ENCODE measurements at regions not wholly inside any gene's neighbourhood (a gene's known extent, or its start where the extent isn't known, plus 50 kb on each side); places are given as distances from the start of the nearest gene placed in this dataset.

- H4K20me1 ChIP-seq (ENCODE audit: control insufficient read depth, extremely low read depth, insufficient read depth, low read length) = no peaks in the 10 kb centered on the region
- TF ChIP-seq, protein P1, sequence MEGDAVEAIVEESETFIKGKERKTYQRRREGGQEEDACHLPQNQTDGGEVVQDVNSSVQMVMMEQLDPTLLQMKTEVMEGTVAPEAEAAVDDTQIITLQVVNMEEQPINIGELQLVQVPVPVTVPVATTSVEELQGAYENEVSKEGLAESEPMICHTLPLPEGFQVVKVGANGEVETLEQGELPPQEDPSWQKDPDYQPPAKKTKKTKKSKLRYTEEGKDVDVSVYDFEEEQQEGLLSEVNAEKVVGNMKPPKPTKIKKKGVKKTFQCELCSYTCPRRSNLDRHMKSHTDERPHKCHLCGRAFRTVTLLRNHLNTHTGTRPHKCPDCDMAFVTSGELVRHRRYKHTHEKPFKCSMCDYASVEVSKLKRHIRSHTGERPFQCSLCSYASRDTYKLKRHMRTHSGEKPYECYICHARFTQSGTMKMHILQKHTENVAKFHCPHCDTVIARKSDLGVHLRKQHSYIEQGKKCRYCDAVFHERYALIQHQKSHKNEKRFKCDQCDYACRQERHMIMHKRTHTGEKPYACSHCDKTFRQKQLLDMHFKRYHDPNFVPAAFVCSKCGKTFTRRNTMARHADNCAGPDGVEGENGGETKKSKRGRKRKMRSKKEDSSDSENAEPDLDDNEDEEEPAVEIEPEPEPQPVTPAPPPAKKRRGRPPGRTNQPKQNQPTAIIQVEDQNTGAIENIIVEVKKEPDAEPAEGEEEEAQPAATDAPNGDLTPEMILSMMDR (optimal IDR thresholded peaks at IDR 0.05 in 1 of 3, IDR thresholded peaks at IDR 0.05 in 1 of 3, conservative IDR thresholded peaks at IDR 0.05 in 1 of 3; ENCODE audit: extremely low read depth in 1 of 3, insufficient read depth in 2 of 3, low read length in 3 of 3) = no peak
- no peaks in the 10 kb centered on the region for H3K27me3 ChIP-seq (ENCODE audit: control insufficient read depth, extremely low read depth, insufficient read depth, low read length)
- H3K9me1 ChIP-seq (ENCODE audit: control insufficient read depth, extremely low read depth, insufficient read depth, low read length) = no peaks in the 10 kb centered on the region
- H3K9ac ChIP-seq (ENCODE audit: control insufficient read depth, extremely low read depth, insufficient read depth, low read length) = no peak overlapping the region
- no peak overlapping the region for H3K4me3 ChIP-seq (ENCODE audit: control insufficient read depth in 2 of 3, extremely low read depth in 1 of 3, insufficient read depth in 2 of 3, low read depth in 1 of 3, low read length in 3 of 3)
- FAIRE-seq = peak; percentile 67
- H3K4me1 ChIP-seq (ENCODE audit: control insufficient read depth, extremely low read depth, insufficient read depth, low read length) = peaks cover 25% of the 10 kb centered on the region
- H3K27ac ChIP-seq (ENCODE audit: control insufficient read depth, insufficient read depth, low read length) = no peak overlapping the region
- no peaks in the 10 kb centered on the region for H3K9me3 ChIP-seq (ENCODE audit: control insufficient read depth, low read depth, low read length)
- H2AFZ ChIP-seq (ENCODE audit: control insufficient read depth, low read length) = no peak overlapping the region
- DNase-seq (ENCODE audit: low read depth, low spot score) = no peak
- H3K79me2 ChIP-seq (ENCODE audit: control insufficient read depth, insufficient read depth, low read length) = no peaks in the 10 kb centered on the region
- no peaks in the 10 kb centered on the region for H3K36me3 ChIP-seq (ENCODE audit: control insufficient read depth in 2 of 2, extremely low read depth in 1 of 2, insufficient read depth in 2 of 2, low read length in 2 of 2)
- dilution Hi-C loops (cut with MboI; ENCODE audit: extremely low pct_ligation_motif_present, low sequenced_read_pairs) = no loop called here
- no peak overlapping the region for H3K4me2 ChIP-seq (ENCODE audit: control insufficient read depth, extremely low read depth, insufficient read depth, low read depth, low read length)
Measured at GRCh38 chr22:27514601-27515523, 286.7 kb downstream of the MN1 start.

DNA sequence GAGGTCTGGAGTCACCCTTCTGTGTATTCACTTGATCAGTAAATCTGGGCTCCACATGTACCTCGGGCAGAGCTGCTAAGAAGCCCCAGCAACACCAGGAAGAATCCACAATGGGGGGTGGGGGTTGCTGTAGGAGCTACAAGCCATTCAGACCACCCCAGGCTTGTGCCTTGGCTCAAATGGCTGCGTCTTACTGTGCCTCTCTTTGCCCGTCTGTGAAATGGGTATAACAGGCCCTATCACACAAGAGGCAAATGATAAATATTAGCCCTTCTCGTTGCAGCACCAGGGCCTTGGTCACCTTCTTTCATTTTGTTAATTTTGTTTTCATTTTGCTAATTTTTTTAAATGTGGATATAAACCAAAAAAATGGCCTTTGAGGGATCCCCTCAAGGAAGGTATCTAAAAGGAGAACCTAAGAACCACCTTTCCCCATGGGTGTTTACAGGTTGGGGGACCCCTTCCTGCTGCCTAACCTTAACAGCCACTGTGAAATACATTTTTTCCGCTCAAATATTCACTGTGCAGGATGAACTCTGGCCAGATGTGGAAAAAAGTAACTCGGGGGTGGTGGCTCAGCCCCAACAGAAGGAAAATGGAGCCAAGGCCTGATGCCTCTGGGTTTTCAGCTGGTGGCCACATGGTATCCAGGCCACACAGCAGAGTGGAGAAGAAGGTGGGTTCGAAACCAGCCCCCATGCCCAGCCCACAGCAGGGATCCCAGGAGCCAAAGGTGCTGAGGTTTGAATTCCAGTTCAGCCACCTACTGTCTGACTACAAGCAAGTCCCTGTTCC lies 284.0 kb downstream of the MN1 start:
- H2AFZ ChIP-seq (ENCODE audit: control insufficient read depth, low read length) = no peak overlapping the region
- dilution Hi-C loops (cut with MboI; ENCODE audit: extremely low pct_ligation_motif_present, low sequenced_read_pairs) = no loop called here
- no peaks in the 10 kb centered on the region for H3K9me1 ChIP-seq (ENCODE audit: control insufficient read depth, extremely low read depth, insufficient read depth, low read length)
- no peaks in the 10 kb centered on the region for H3K9me3 ChIP-seq (ENCODE audit: control insufficient read depth, low read depth, low read length)
- no peaks in the 10 kb centered on the region for H3K36me3 ChIP-seq (ENCODE audit: control insufficient read depth in 2 of 2, extremely low read depth in 1 of 2, insufficient read depth in 2 of 2, low read length in 2 of 2)
- H3K4me2 ChIP-seq (ENCODE audit: control insufficient read depth, extremely low read depth, insufficient read depth, low read depth, low read length) = no peak overlapping the region
- TF ChIP-seq EZH2 (IDR thresholded peaks at IDR 0.05; ENCODE audit: low read length) = no peak
- TF ChIP-seq, protein P1 (optimal IDR thresholded peaks at IDR 0.05 in 1 of 3, IDR thresholded peaks at IDR 0.05 in 1 of 3, conservative IDR thresholded peaks at IDR 0.05 in 1 of 3; ENCODE audit: extremely low read depth in 1 of 3, insufficient read depth in 2 of 3, low read length in 3 of 3) = no peak
- FAIRE-seq = no peak
- H3K4me3 ChIP-seq (ENCODE audit: control insufficient read depth in 2 of 3, extremely low read depth in 1 of 3, insufficient read depth in 2 of 3, low read depth in 1 of 3, low read length in 3 of 3) = no peak overlapping the region
- H3K27ac ChIP-seq (ENCODE audit: control insufficient read depth, insufficient read depth, low read length) = no peak overlapping the region
- H3K4me1 ChIP-seq (ENCODE audit: control insufficient read depth, extremely low read depth, insufficient read depth, low read length) = peaks cover 14% of the 10 kb centered on the region
- H3K9ac ChIP-seq (ENCODE audit: control insufficient read depth, extremely low read depth, insufficient read depth, low read length) = no peak overlapping the region
- no peaks in the 10 kb centered on the region for H3K27me3 ChIP-seq (ENCODE audit: control insufficient read depth, extremely low read depth, insufficient read depth, low read length)
- H3K79me2 ChIP-seq (ENCODE audit: control insufficient read depth, insufficient read depth, low read length) = no peaks in the 10 kb centered on the region
- DNase-seq (ENCODE audit: low read depth, low spot score) = no peak
- no peaks in the 10 kb centered on the region for H4K20me1 ChIP-seq (ENCODE audit: control insufficient read depth, extremely low read depth, insufficient read depth, low read length)

All from keratinocyte (primary cell).